GM19438 (cell line): ENCODE measurements at regions not wholly inside any gene's neighbourhood (a gene's known extent, or its start where the extent isn't known, plus 50 kb on each side); places are given as distances from the start of the nearest gene placed in this dataset.
"Not testable (repeated sequence)": the region's sequence is repeated elsewhere in the genome, so short reads cannot be mapped to it uniquely, and the experiment has no call there.

Experiments
- ATAC-seq: cut with Tn5 transposase; IDR thresholded peaks from one replicate; pipeline ENCODE4 v1.9.1; 2021; ENCODE audit warnings: low read depth; ENCODE audit not compliant: unreplicated experiment

- ATAC-seq = no peak
Measured at GRCh38 chr5:60546207-60546606, 153.8 kb downstream of the DEPDC1B start.

DNA sequence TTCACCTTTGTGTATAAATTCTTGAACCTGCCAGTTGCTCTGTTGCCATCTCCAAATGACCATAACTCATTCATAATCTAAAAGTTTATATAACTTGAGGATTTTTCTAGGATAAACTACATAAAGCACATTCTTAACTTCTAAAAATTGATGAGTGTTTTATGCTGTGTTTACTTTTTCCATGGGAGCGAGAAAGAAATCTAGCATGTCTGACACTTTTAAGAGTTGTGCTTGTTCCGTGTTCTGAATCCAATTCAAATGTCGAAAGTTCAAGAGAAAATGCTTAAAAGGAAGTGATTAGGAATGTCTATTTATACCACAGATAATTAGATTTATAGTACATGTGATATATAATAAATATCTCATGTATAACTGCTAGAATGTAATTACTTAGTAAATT lies 154.4 kb downstream of the DEPDC1B start:
- ATAC-seq = no peak

DNA sequence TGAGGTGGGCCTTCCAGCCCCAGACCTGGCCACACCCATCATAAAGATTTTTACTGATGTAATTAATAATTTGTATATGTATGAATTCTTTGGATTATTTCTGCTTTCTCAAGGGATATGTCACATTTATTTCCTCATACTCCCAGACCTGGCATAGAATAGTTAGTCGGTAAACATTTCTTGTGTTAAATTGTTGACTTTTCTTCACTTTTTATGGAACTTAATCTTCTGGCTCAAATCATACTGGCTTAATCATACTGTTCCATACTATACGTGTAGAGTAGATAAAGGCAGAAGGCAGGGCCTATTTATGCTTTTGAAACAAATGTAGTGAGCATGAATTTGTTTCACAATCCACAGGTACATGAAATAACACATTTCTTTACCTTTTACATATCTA lies 155.8 kb downstream of the DEPDC1B start:
- no peak for ATAC-seq

GRCh38 chr5:60541980-60542379 lies 158.0 kb downstream of the DEPDC1B start:
- ATAC-seq = peak; percentile 10

- ATAC-seq = peak; percentile 78
Measured at GRCh38 chr5:60540856-60541805, 158.8 kb downstream of the DEPDC1B start.

DNA sequence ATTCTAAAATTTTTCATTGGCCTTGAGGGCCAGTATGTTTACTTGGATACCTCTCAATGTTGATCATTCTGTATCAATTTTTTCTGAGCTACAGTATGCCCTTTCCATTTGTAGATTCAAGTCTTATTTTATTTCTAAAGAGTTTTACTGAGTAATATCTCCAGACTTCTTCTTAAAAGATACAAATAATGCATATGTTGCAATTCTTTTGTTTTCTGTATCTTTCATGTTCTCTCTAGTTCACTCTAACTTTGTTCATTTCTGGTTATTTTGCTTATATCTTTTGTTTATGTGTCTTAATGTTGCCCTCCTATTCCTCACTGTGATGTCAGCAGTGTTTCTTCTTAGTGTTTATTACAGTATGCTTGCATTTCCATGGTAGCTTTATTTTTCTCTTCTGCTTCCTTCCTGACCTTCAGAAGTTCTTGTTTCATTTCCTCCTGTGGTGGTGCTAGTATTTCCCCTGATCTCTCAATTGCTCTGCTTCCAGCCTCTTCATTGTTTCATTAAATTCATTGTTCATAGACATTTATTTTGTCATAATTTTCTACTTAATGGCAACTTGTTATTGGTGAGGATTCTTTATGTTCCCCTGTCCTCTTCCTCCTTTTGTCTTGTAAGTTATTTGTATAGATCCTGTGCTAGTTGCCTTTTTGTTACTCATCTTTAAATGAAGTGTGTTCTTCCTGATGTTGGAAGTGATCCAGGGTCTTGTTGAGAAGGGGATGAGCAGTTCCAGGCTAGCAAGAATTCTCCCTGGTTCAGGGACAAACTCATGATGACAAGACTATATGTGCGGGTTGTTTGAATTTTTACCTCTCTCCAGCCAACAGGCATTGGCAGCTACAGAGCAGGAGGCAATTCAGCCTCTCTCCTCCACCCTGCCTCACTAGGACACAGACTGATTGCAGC lies 160.8 kb downstream of the DEPDC1B start:
- ATAC-seq = no peak

DNA sequence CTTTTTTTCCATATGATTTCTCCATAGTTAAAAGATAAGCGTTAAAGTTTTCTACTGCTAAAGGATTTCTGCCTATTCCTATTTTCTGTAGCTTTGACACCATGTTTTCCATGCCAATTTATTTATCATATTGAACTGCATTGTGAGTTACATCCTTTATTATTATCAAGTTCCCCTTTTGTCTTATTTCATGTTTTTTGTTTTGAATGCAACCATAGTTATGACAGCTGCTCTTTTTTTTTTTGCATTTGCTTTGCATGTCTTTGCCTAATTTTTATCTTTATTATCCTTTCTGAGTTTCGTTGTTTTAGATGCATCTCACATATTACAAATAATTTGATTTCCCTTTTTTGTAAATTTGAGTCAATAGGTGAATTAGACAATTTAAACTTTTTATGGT lies 161.5 kb downstream of the DEPDC1B start:
- ATAC-seq = no peak

GRCh38 chr5:60535951-60536350 lies 164.0 kb downstream of the DEPDC1B start:
- no peak for ATAC-seq

DNA sequence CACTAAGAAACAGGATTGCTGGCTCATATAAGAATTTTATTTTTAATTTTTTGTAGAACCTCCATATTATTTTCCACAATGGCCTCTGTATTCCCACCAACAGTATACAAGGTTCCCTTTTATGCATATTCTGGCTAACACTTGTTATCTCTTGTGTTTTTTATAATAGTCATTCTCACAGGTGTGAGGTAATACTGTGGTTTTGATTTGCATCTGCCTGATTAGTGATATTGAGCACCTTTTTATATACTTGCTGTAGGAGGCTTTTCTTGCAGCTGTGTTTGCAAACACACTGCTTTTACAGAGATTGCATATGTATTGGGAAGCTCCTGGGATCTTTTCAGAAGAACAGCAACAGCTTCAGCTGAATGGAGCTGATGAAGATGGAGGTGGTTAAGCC lies 164.8 kb downstream of the DEPDC1B start:
- no peak for ATAC-seq

DNA sequence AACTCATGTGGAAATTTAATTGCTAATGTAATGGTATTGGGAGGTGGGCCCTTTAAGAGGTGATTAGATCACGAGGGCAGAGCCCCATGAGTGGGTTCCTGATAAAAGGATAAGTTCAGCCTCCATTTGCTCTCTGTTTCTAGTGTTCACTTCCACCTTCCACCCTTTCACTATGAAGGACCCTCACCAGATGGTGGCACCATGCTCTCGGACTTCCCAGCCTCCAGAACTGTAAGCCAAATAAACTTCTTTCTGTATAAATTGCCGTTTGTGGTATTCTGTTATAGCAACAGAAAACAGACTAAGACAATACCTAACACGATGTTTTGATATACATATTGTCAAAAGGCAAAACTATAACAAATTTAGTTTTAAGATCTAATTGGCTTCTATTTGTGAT lies 166.2 kb downstream of the DEPDC1B start:
- no peak for ATAC-seq

- ATAC-seq = not testable (repeated sequence)
Measured at GRCh38 chr5:60532796-60533195, 167.2 kb downstream of the DEPDC1B start.

DNA sequence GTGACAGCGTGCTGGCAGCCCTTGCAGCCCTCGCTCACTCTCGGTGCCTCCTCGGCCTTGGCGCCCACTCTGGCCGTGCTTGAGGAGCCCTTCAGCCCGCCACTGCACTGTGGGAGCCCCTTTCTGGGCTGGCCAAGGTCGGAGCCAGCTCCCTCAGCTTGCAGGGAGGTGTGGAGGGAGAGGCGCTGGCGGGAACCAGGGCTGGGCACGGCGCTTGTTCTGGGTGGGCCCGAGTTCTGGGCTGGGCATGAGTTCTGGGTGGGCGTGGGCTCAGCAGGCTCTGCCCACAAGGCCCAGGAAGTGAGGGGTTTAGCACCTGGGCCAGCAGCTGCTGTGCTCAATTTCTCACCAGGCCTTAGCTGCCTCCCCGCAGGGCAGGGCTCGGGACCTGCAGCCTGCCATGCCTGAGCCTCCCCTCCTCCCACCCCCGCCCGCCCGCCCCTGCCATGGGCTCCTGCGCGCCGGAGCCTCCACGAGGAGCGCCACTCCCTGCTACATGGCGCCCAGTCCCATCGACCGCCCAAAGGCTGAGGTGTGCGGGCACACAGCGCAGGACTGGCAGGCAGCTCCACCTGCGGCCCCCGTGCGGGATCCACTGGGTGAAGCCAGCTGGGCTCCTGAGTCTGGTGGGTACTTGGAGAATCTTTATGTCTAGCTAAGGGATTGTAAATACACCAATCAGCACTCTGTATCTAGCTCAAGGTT lies 169.7 kb downstream of the DEPDC1B start:
- ATAC-seq = not testable (repeated sequence)

GRCh38 chr5:60529001-60529400 lies 171.0 kb downstream of the DEPDC1B start:
- ATAC-seq = no peak

- ATAC-seq = no peak
Measured at GRCh38 chr5:60527072-60527471, 172.9 kb downstream of the DEPDC1B start.

DNA sequence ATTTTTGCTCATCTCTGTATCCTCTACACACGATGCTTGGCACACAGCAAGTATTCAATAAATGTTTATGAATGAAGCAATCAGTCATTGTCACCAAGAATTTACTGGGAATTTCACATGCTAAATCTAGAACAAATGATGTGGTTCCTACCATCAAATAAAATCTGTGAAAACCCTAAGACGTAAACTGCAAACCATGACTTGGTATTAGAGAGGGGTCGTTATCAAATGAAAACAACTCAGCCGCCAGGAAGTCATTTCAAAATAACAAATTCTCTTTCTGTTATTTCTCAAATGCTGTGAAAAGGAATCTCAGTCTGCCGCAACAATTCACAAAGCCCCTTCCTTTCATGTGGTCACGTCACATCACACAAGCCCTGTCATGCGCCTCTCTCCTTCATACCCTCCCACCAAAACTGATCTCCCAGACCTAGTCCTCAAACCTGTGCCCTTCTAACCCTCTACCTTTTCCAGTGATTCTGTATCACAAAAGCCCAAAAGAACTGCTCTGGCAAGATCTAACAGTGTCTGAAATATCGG lies 173.6 kb downstream of the DEPDC1B start:
- ATAC-seq = no peak

- peak; percentile 71 for ATAC-seq
Measured at GRCh38 chr5:60522292-60522905, 177.6 kb downstream of the DEPDC1B start.

GRCh38 chr5:60521376-60522291 lies 178.3 kb downstream of the DEPDC1B start:
- ATAC-seq = peak; percentile 22

DNA sequence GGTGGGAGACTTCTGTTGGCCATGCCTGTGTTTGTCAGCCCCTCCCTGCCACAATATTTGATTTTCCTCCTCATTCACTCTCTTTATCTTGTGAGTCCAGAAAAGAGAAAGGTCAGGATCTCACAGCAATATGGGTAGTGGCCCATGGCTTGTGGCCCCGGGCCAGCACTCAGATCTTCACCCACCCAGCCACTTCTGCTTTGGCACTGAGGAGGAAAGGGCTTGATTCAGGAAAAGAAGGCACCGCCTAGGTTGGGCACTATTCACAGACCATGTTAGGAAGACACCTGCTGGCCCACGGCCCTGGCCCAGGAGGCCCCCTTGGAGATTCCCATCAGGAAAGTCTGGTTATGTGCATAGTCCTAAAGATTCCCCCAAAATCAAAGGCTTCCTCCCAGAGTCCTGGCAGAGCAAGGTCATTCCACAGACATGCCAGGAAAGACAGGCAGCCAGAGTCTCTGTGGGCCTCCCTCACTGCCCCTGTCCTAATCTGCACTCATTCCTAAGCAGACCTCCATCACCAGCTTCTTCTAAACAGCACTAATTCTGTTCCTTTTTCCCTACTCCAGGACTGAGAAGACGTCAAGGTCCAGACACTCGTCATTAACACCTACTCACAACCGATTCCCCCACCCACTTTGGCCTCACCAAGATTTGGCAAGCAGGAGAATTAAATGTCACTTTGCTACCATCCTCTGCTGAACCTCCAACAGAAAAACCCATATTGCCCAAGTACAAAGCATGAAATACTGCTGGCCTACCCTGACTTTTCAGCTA lies 179.3 kb downstream of the DEPDC1B start:
- ATAC-seq = no peak
